ENCODE measurements at regions not wholly inside any gene's neighbourhood (a gene's known extent, or its start where the extent isn't known, plus 50 kb on each side); places are given as distances from the start of the nearest gene placed in this dataset.

- TF ChIP-seq EZH2 (IDR thresholded peaks at IDR 0.05) (no peak), CTCF (IDR thresholded peaks at IDR 0.05 in 2 of 3, conservative IDR thresholded peaks at IDR 0.05 in 1 of 3; ENCODE audit: borderline replicate concordance in 1 of 3, insufficient read depth in 1 of 3, low read depth in 2 of 3, low read length in 2 of 3) (no peak)
Observed at GRCh38 chr6:6085928-6086668, 79.4 kb upstream of the NRN1 start.

Data from HCT116 (cell line).